Left lung (tissue), 4 donors: ENCODE measurements at regions not wholly inside any gene's neighbourhood (a gene's known extent, or its start where the extent isn't known, plus 50 kb on each side); places are given as distances from the start of the nearest gene placed in this dataset.

Source experiments
- ATAC-seq: fragments of 200-7000 bp; cut with Tn5 transposase; one replicate; pipeline ENCODE4 v1.9.1; 2020; ENCODE audit warnings: moderate library complexity
- DNase-seq, 4 donors: peaks; one replicate each; pipeline ENCODE4 v3.0.0-alpha.2; 2013 to 2020
- H3K27ac ChIP-seq, 2 donors: fragments of 200-600 bp; sonication (generic) in 1 of 2; one replicate each; pipeline versions ENCODE4 v1.5.0 to v1.8.0; 2020 to 2021
- H3K27me3 ChIP-seq, 2 donors: fragments of 200-600 bp; sonication (generic) in 1 of 2; one replicate each; pipeline versions ENCODE4 v1.5.0 to v1.8.0; 2020 to 2021
- H3K36me3 ChIP-seq, 2 donors: fragments of 200-600 bp; sonication (generic) in 1 of 2; one replicate each; pipeline versions ENCODE4 v1.5.0 to v1.8.0; 2020 to 2021
- H3K4me1 ChIP-seq, 2 donors: fragments of 200-600 bp; one replicate each; pipeline ENCODE4 v1.8.0; 2021
- H3K4me3 ChIP-seq, 2 donors: fragments of 200-600 bp; sonication (generic) in 1 of 2; one replicate each; pipeline versions ENCODE4 v1.5.0 to v1.8.0; 2020 to 2021; ENCODE audit warnings: mild to moderate bottlenecking in 1 of 2
- H3K9me3 ChIP-seq, 2 donors: fragments of 200-600 bp; sonication (generic) in 1 of 2; one replicate each; pipeline versions ENCODE4 v1.5.0 to v1.8.0; 2020 to 2021
- intact Hi-C, 2 donors: fragments of 100-400 bp; cut with DNase I; formaldehyde crosslinking; loops; one replicate each; pipeline versions ENCODE4 v1.11.2 to v1.14.2; 2022
- TF ChIP-seq, protein P1 (sequence below), 2 donors: fragments of 200-600 bp; sonication (generic) in 1 of 2; IDR thresholded peaks; one replicate each; pipeline versions ENCODE4 v1.5.0 to v1.8.0; 2021; ENCODE audit warnings: antibody characterized with exemption in 2 of 2
- donor health status: DM: no; HTN: yes; CAD: no.
- donor health status: DM: no; HTN: no; CAD: no.

DNA sequence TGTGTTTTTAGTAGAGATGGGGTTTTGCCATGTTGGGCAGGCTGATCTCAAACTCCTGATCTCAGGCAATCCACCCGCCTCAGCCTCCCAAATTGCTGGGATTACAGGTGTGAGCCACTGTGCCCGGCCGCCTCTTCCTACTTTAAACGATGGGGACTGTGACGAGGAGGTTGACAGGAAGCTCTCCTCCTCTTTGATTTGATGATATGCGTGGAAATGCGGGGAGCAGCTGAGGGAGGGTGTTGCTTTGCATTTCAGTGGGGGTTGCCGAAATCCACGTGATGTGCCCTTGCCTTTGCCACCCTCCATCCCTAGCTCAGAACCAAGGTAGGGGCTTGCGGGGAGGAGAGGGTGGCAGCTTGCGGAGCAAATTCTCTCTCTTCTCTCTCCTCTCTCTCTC lies 189.6 kb downstream of the AACS start:
- intact Hi-C loops, result no loop called here

DNA sequence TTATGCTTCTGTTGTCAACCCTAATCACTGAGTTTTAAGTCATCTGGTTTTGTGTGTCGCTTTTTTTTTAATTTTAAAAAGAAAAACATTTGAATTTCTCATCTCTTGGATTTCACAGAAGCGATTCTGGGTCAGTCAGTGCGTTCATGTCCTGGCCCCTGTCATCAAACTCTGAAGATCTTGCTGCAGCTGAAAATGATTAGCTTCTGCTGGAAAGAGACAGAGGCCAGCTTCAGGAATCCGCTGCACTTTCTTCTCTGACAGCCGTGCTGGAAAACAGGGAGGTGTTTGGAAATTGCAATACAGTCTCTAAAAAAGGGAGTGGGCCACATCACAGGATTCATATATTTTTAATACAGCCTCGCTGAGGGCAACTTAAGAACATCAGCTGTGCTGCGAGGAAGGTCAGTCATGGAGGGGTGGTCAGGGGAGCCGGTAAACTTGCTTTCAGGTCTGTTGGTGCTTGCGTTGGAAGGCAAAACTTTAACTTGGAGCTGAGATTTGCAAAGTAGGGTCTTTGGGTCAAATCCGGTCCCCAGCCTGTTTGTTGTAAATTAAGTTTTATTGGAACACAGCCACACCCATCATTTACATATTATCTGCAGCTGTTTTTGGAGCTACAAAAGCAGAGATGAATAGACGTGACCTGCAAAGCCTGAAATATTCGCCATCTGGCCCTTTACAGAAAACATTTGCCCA lies 190.8 kb downstream of the AACS start:
- TF ChIP-seq, protein P1, sequence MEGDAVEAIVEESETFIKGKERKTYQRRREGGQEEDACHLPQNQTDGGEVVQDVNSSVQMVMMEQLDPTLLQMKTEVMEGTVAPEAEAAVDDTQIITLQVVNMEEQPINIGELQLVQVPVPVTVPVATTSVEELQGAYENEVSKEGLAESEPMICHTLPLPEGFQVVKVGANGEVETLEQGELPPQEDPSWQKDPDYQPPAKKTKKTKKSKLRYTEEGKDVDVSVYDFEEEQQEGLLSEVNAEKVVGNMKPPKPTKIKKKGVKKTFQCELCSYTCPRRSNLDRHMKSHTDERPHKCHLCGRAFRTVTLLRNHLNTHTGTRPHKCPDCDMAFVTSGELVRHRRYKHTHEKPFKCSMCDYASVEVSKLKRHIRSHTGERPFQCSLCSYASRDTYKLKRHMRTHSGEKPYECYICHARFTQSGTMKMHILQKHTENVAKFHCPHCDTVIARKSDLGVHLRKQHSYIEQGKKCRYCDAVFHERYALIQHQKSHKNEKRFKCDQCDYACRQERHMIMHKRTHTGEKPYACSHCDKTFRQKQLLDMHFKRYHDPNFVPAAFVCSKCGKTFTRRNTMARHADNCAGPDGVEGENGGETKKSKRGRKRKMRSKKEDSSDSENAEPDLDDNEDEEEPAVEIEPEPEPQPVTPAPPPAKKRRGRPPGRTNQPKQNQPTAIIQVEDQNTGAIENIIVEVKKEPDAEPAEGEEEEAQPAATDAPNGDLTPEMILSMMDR (IDR thresholded peaks at IDR 0.05), result no peak
- Histone ChIP-seq H3K27ac (no peak overlapping the region), H3K4me1 (no peaks in the 10 kb centered on the region), H3K36me3 (no peaks in the 10 kb centered on the region), H3K4me3 (no peak overlapping the region), H3K27me3 (peaks cover 0 to 10% of the 10 kb centered on the region in 2 donors), H3K9me3 (peaks cover 0 to 3% of the 10 kb centered on the region in 2 donors)
- intact Hi-C loops, result no loop called here
- ATAC-seq (no peak), DNase-seq (no peak)

More for the DNA sequence above, 189.6 kb downstream of the AACS start:
- no peak overlapping the region for H3K4me3 ChIP-seq
- ATAC-seq (no peak), DNase-seq (no peak)
- no peak overlapping the region for H3K27ac ChIP-seq
- no peaks in the 10 kb centered on the region for H3K4me1 ChIP-seq
- peaks cover 0 to 3% of the 10 kb centered on the region in 2 donors for H3K9me3 ChIP-seq
- H3K36me3 ChIP-seq, result no peaks in the 10 kb centered on the region
- TF ChIP-seq, protein P1 (IDR thresholded peaks at IDR 0.05), result no peak
- H3K27me3 ChIP-seq, result peaks cover 0 to 12% of the 10 kb centered on the region in 2 donors

DNA sequence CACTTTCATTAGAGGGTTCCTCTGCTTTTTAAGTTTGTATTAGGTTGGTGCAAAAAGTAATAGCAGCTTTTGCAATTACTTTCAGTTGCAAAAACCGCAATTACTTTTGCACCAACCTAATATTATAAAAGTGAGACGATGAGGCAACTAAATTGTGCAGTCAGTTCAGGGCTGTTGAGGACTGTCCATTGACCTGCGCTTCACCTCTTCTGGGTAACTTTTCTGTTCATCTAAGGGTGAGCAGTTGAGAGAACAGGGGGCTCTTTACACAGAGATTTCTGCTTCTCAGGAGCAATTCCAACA lies 191.3 kb downstream of the AACS start:
- peaks cover 0 to 10% of the 10 kb centered on the region in 2 donors for H3K27me3 ChIP-seq
- no peak for DNase-seq
- TF ChIP-seq, protein P1 (IDR thresholded peaks at IDR 0.05), result no peak
- H3K4me3 ChIP-seq, result no peak overlapping the region
- no peak for ATAC-seq
- peaks cover 0 to 3% of the 10 kb centered on the region in 2 donors for H3K9me3 ChIP-seq
- no peaks in the 10 kb centered on the region for H3K4me1 ChIP-seq
- intact Hi-C loops, result no loop called here
- H3K36me3 ChIP-seq, result no peaks in the 10 kb centered on the region
- H3K27ac ChIP-seq, result no peak overlapping the region

DNA sequence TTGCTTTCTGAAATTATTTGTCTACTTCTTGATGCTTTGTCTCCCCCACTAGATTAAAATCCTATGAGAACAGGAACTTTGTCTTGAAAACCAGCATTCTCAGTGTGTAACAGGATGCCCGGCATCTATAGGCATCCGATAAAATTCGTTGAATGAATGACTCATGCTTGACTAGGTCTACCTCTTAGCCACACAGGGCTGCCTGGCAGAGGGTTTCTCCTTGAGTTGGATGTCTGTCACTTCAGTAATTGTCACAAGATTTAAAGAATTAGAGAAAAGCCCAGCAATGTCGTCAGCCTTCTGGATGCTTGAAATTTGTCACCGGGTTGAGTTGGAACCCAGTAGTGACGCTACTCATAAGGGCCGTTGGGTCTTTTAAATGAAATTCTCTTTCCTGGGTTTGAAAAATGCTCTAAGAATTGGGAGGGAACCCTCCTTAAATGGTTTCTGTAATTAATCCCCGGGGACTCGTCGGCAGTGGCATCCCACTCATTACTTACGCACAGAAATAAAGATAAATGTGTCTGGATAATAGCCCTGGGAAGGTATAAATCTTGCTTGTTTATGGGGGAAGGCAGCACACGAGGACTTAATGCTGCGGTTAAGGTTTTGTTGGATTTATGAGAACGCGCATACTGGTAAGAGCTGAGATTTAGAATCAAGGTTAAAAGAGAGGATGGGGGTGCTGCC lies 194.1 kb downstream of the AACS start:
- no peaks in the 10 kb centered on the region for H3K36me3 ChIP-seq
- no peak for ATAC-seq
- H3K27ac ChIP-seq, result no peak overlapping the region
- H3K27me3 ChIP-seq, result no peaks in the 10 kb centered on the region
- intact Hi-C loops, result no loop called here
- H3K4me1 ChIP-seq, result no peaks in the 10 kb centered on the region
- TF ChIP-seq, protein P1 (IDR thresholded peaks at IDR 0.05), result no peak
- no peak overlapping the region for H3K4me3 ChIP-seq
- H3K9me3 ChIP-seq, result peaks cover 0 to 3% of the 10 kb centered on the region in 2 donors
- DNase-seq, result no peak

DNA sequence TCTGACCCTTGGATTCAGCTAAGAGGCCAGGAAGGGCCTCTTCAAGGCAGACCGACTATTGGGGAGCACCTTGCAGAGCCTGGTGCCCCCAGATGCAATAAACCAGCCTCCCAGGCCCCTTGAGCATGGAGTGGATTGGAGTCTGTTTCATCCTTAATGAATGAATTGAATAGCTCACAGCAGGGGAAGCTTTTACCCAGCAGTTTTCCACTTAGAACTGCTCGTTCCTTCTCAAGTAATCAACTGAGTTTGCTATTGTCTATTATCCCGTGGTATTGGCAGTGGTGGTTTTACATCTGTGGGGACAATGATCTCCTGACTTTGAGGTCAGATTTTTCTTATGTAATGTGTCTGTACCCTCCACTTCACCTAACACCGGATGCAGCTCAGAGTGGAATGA lies 197.6 kb downstream of the AACS start:
- H3K9me3 ChIP-seq, result no peaks in the 10 kb centered on the region
- H3K4me3 ChIP-seq, result no peak overlapping the region
- intact Hi-C loops, result no loop called here
- TF ChIP-seq, protein P1 (IDR thresholded peaks at IDR 0.05), result no peak
- no peak for ATAC-seq
- H3K4me1 ChIP-seq, result no peaks in the 10 kb centered on the region
- no peaks in the 10 kb centered on the region for H3K36me3 ChIP-seq
- H3K27ac ChIP-seq, result no peak overlapping the region
- DNase-seq, result no peak
- H3K27me3 ChIP-seq, result no peaks in the 10 kb centered on the region
